ENCODE measurements at regions not wholly inside any gene's neighbourhood (a gene's known extent, or its start where the extent isn't known, plus 50 kb on each side); places are given as distances from the start of the nearest gene placed in this dataset.

DNA sequence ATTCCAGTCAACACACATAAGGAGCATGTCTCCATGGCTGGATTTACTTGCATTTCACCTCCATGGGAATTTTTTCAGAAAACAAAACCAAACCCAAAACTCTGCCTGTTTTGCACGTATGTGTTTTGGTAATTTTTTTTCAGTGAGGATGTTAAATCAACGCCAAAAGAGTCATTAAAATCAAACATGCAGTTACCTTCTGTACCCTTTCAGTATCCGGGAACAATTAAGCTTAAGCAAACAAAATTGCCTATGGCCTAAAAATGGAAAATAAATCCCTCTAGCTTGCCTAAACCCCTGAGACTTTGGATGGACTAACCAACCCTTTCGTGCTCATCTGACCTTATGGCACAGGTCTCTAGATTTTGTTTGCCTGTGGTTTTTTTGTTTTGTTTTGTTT lies 209.2 kb upstream of the KLF4 start:
- no peak overlapping the region for H3K4me3 ChIP-seq (ENCODE audit: low read depth, low read length)
- WGBS (ENCODE audit: insufficient coverage) = no CpG with 5 or more reads among the region's 4 CpGs

DNA sequence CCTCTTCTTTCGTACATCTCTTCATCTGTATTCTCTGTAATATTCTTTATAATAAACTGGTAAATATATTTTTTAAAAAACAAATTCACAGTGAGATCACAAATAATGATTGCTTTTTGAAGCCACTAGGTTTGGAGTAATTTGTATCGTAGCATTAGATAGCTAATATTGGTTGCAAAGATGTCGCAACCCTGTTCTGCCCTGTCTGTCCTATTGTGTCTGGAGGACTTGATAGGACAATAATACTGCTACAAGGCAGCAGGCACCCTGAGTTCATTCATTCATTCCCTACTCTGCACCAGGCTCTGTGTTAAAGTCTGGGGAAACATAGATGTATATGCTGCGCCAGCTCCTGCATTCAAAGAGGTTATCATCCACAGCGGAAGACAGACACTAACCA lies 206.7 kb upstream of the KLF4 start:
- no peaks in the 10 kb centered on the region for H3K27me3 ChIP-seq (ENCODE audit: control insufficient read depth, insufficient read depth, low read length)
- H3K27ac ChIP-seq (ENCODE audit: low read depth, low read length) = no peak overlapping the region
- H3K4me1 ChIP-seq (ENCODE audit: control insufficient read depth, insufficient read depth, low read length) = no peaks in the 10 kb centered on the region
- no peak overlapping the region for H3K4me3 ChIP-seq (ENCODE audit: low read depth, low read length)
- DNase-seq (ENCODE audit: low read depth in 4 of 6, low spot score in 6 of 6) = no peak
- H3K36me3 ChIP-seq (ENCODE audit: control insufficient read depth, insufficient read depth, low read length) = no peaks in the 10 kb centered on the region
- no peaks in the 10 kb centered on the region for H3K9me3 ChIP-seq (ENCODE audit: control insufficient read depth, insufficient read depth, low read length)
- WGBS (ENCODE audit: insufficient coverage) = 100% methylated on average over 1 of the region's 5 CpGs

More for the DNA sequence above, 209.2 kb upstream of the KLF4 start:
- peak in 1 of 6 donors; percentile 19 for DNase-seq (ENCODE audit: low read depth in 4 of 6, low spot score in 6 of 6)
- Histone ChIP-seq H3K27ac (ENCODE audit: low read depth, low read length) (no peak overlapping the region), H3K9me3 (ENCODE audit: control insufficient read depth, insufficient read depth, low read length) (no peaks in the 10 kb centered on the region), H3K36me3 (ENCODE audit: control insufficient read depth, insufficient read depth, low read length) (no peaks in the 10 kb centered on the region), H3K4me1 (ENCODE audit: control insufficient read depth, insufficient read depth, low read length) (no peaks in the 10 kb centered on the region), H3K27me3 (ENCODE audit: control insufficient read depth, insufficient read depth, low read length) (no peaks in the 10 kb centered on the region)

DNA sequence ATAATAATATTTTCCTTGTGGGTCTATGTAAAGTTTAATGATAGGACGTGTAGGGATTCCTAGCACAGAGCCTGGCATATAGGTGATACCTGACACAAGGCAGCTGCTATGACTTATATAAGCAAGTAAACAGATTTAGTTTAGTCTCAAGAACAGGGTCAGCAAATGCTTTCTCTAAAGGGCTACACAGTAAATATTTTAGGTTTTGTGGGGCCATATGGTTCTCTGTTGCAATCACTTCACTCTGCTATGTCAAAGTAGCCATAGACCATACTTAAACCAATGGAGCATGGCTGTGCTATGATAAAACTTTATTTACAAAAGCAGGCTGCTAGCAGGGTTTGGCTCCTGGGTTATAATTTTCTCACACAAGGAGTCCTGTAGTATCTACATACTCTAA lies 204.8 kb upstream of the KLF4 start:
- H3K9me3 ChIP-seq (ENCODE audit: control insufficient read depth, insufficient read depth, low read length) = no peaks in the 10 kb centered on the region
- 100% methylated on average over 1 of the region's 1 CpG for WGBS (ENCODE audit: insufficient coverage)
- H3K27me3 ChIP-seq (ENCODE audit: control insufficient read depth, insufficient read depth, low read length) = no peaks in the 10 kb centered on the region
- no peak overlapping the region for H3K4me3 ChIP-seq (ENCODE audit: low read depth, low read length)
- H3K36me3 ChIP-seq (ENCODE audit: control insufficient read depth, insufficient read depth, low read length) = no peaks in the 10 kb centered on the region
- H3K27ac ChIP-seq (ENCODE audit: low read depth, low read length) = no peak overlapping the region
- H3K4me1 ChIP-seq (ENCODE audit: control insufficient read depth, insufficient read depth, low read length) = no peaks in the 10 kb centered on the region
- DNase-seq (ENCODE audit: low read depth in 4 of 6, low spot score in 6 of 6) = no peak

DNA sequence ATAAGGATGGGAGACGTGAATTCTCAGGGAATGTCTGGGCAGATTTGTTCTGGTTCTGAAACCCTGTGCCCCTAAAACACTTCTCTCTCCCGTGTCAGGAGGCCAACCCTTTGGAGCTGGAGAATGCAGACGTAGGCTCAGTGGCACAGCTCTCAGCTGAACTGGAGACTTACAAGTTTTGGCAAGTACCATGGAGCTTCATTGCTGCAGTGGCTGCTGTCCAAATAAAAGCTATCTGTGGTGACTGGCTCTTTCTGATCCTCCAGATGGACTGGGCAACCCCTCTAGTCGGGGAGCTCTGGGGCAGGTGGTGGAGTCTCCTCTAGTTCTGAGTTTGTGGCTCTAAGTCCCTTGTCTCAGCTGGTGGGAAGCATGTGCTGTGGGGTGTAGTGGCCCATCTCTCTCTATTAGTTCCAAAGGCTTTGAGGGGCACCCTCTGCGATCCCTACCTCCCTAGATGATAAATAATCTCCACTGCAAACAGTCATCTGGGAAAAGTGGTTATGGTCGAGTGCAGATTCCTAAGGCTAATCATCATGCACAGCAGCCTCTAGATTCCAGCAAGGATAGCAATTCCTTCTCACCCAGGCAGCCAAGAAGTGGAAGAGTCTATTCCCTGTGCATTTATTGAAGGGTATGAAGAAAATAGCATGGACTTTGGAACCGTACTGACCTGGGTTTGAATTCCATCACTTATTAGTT lies 204.2 kb upstream of the KLF4 start:
- Histone ChIP-seq H3K27me3 (ENCODE audit: control insufficient read depth, insufficient read depth, low read length) (no peaks in the 10 kb centered on the region), H3K4me1 (ENCODE audit: control insufficient read depth, insufficient read depth, low read length) (no peaks in the 10 kb centered on the region), H3K4me3 (ENCODE audit: low read depth, low read length) (no peak overlapping the region), H3K27ac (ENCODE audit: low read depth, low read length) (no peak overlapping the region), H3K9me3 (ENCODE audit: control insufficient read depth, insufficient read depth, low read length) (no peaks in the 10 kb centered on the region), H3K36me3 (ENCODE audit: control insufficient read depth, insufficient read depth, low read length) (no peaks in the 10 kb centered on the region)
- 64% methylated on average over 4 of the region's 7 CpGs for WGBS (ENCODE audit: insufficient coverage)
- peak in 1 of 6 donors; percentile 35 for DNase-seq (ENCODE audit: low read depth in 4 of 6, low spot score in 6 of 6)

DNA sequence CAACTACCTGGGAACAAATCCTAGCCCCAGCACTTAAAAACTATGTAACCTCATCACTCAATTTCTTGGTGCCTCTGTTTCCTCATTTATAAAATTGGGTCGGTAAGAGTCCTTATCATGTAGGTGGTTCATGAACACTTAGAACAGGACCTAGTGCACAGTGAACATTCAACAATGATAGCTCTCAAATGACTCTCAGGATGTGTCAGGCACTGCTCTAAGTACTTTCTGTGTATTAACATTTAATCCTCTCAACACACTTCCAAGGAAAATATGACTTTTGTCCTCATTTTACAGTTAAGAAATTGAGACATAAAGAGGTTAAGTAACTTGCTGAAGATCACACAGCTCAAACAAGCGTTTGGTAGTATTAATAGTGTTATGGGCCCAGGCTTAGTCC lies 202.1 kb upstream of the KLF4 start:
- WGBS (ENCODE audit: insufficient coverage) = no CpG with 5 or more reads among the region's 2 CpGs
- H3K4me3 ChIP-seq (ENCODE audit: low read depth, low read length) = no peak overlapping the region
- no peaks in the 10 kb centered on the region for H3K4me1 ChIP-seq (ENCODE audit: control insufficient read depth, insufficient read depth, low read length)
- no peak for DNase-seq (ENCODE audit: low read depth in 4 of 6, low spot score in 6 of 6)
- no peaks in the 10 kb centered on the region for H3K9me3 ChIP-seq (ENCODE audit: control insufficient read depth, insufficient read depth, low read length)
- H3K36me3 ChIP-seq (ENCODE audit: control insufficient read depth, insufficient read depth, low read length) = no peaks in the 10 kb centered on the region
- H3K27me3 ChIP-seq (ENCODE audit: control insufficient read depth, insufficient read depth, low read length) = no peaks in the 10 kb centered on the region
- no peak overlapping the region for H3K27ac ChIP-seq (ENCODE audit: low read depth, low read length)

DNA sequence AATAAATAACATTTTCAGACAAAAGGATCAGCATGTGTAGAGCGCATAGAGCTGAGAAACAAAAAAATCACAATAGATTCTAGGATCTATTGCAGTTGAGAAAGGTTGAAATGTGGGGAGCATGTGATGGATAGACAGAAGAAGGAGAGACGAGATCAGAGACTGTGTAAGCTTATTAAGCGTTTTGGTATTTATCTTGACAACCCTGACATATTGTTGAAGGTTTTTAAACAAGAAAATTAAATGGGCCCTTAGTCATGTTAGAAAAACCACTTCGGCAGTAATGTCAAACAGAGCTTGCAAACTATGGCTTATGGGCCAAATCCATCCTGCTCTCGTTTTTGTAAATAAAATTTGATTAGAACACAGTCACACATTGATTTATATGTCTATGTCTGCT lies 200.5 kb upstream of the KLF4 start:
- Histone ChIP-seq H3K27ac (ENCODE audit: low read depth, low read length) (no peak overlapping the region), H3K36me3 (ENCODE audit: control insufficient read depth, insufficient read depth, low read length) (no peaks in the 10 kb centered on the region), H3K4me3 (ENCODE audit: low read depth, low read length) (no peak overlapping the region), H3K4me1 (ENCODE audit: control insufficient read depth, insufficient read depth, low read length) (no peaks in the 10 kb centered on the region), H3K27me3 (ENCODE audit: control insufficient read depth, insufficient read depth, low read length) (no peaks in the 10 kb centered on the region), H3K9me3 (ENCODE audit: control insufficient read depth, insufficient read depth, low read length) (no peaks in the 10 kb centered on the region)
- no peak for DNase-seq (ENCODE audit: low read depth in 4 of 6, low spot score in 6 of 6)
- 90% methylated on average over 2 of the region's 5 CpGs for WGBS (ENCODE audit: insufficient coverage)

DNA sequence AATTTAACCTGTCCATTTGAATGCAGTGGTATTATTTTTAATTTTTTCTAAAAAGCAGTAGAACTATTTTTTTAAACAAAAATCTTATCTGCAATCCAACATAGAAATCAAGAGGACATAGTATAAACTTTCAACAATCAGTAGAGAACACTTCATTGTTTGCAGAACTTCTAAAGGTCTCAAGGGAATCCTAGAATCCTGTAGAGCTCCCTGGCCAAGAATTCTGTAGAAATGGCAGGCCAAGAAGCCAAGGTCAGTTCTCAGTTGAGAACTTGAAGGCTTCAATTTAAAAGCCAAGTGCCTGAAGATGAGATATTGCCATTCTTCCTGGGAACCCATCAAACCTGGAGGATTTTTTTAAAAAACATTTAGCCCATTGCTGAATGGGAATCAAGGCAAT lies 199.2 kb upstream of the KLF4 start:
- Histone ChIP-seq H3K9me3 (ENCODE audit: control insufficient read depth, insufficient read depth, low read length) (no peaks in the 10 kb centered on the region), H3K4me1 (ENCODE audit: control insufficient read depth, insufficient read depth, low read length) (no peaks in the 10 kb centered on the region), H3K36me3 (ENCODE audit: control insufficient read depth, insufficient read depth, low read length) (no peaks in the 10 kb centered on the region), H3K4me3 (ENCODE audit: low read depth, low read length) (no peak overlapping the region), H3K27me3 (ENCODE audit: control insufficient read depth, insufficient read depth, low read length) (no peaks in the 10 kb centered on the region), H3K27ac (ENCODE audit: low read depth, low read length) (no peak overlapping the region)
- no peak for DNase-seq (ENCODE audit: low read depth in 4 of 6, low spot score in 6 of 6)

DNA sequence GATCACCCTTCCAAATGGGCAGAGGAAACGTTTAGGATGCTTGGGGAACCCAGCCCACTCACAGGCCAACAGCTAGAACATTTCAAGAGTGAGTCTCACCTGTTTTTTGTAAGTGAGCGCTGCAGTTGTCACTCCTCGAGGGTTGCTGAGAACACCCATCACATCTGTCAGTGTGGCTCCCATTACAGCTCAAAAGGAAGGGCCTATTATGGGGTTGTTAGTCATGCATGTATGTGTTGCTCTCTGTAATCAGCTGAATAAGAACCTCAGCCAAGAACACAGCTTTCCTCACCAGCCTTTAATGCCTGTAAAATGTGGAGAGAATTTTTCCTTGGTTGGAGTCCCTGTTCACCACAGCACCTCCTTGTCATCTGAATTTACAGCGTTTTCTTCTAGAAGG lies 196.3 kb upstream of the KLF4 start:
- Histone ChIP-seq H3K27me3 (ENCODE audit: control insufficient read depth, insufficient read depth, low read length) (no peaks in the 10 kb centered on the region), H3K4me1 (ENCODE audit: control insufficient read depth, insufficient read depth, low read length) (peaks cover 3% of the 10 kb centered on the region), H3K36me3 (ENCODE audit: control insufficient read depth, insufficient read depth, low read length) (no peaks in the 10 kb centered on the region), H3K4me3 (ENCODE audit: low read depth, low read length) (no peak overlapping the region), H3K27ac (ENCODE audit: low read depth, low read length) (no peak overlapping the region), H3K9me3 (ENCODE audit: control insufficient read depth, insufficient read depth, low read length) (no peaks in the 10 kb centered on the region)
- no peak for DNase-seq (ENCODE audit: low read depth in 4 of 6, low spot score in 6 of 6)
- WGBS (ENCODE audit: insufficient coverage) = 90% methylated on average over 2 of the region's 4 CpGs

DNA sequence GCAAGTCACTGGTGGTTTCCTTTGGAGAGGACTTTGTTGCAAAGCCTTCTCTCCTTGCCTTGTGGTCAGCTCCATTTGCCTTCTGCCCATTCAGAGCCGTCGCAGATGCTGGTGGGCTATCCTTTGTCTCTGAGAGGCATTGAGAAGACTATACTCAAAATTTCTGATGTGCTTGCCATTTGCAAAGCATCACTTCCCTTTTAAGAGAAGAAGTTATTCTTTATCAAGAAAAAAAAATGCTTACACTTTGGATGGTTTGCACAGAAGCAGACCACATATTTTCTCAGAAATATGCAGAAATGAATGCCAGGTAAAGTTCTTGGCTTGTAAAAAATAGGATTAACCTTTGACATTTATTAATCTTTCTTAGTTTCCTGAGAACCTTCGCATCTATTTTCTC lies 195.8 kb upstream of the KLF4 start:
- no peak overlapping the region for H3K27ac ChIP-seq (ENCODE audit: low read depth, low read length)
- no CpG with 5 or more reads among the region's 3 CpGs for WGBS (ENCODE audit: insufficient coverage)

DNA sequence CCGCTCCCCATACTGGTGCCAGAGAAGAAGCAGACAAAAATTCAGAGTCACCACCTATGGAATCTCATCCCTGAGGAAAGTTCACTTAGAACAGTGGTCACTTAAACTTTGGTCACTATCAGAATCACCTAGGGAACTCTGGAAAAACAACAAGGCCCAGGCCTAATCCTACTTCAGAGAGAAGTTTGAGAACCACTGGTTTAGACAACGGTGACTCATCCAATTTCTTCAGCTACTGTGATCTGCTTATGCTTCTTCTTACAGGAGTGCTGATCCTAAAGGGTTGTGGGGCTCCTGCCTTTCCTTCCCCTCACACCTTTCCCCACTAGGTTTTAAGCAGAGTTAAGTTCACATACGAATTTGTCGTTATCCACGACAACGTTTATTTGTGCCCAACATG lies 194.7 kb upstream of the KLF4 start:
- no peaks in the 10 kb centered on the region for H3K9me3 ChIP-seq (ENCODE audit: control insufficient read depth, insufficient read depth, low read length)
- H3K4me3 ChIP-seq (ENCODE audit: low read depth, low read length) = no peak overlapping the region
- no peaks in the 10 kb centered on the region for H3K36me3 ChIP-seq (ENCODE audit: control insufficient read depth, insufficient read depth, low read length)
- no peak overlapping the region for H3K27ac ChIP-seq (ENCODE audit: low read depth, low read length)
- no peaks in the 10 kb centered on the region for H3K27me3 ChIP-seq (ENCODE audit: control insufficient read depth, insufficient read depth, low read length)
- no peak for DNase-seq (ENCODE audit: low read depth in 4 of 6, low spot score in 6 of 6)
- WGBS (ENCODE audit: insufficient coverage) = 95% methylated on average over 2 of the region's 6 CpGs
- H3K4me1 ChIP-seq (ENCODE audit: control insufficient read depth, insufficient read depth, low read length) = peaks cover 3% of the 10 kb centered on the region

More for the DNA sequence above, 195.8 kb upstream of the KLF4 start:
- Histone ChIP-seq H3K27me3 (ENCODE audit: control insufficient read depth, insufficient read depth, low read length) (no peaks in the 10 kb centered on the region), H3K4me3 (ENCODE audit: low read depth, low read length) (no peak overlapping the region), H3K36me3 (ENCODE audit: control insufficient read depth, insufficient read depth, low read length) (no peaks in the 10 kb centered on the region), H3K9me3 (ENCODE audit: control insufficient read depth, insufficient read depth, low read length) (no peaks in the 10 kb centered on the region), H3K4me1 (ENCODE audit: control insufficient read depth, insufficient read depth, low read length) (peaks cover 3% of the 10 kb centered on the region)
- no peak for DNase-seq (ENCODE audit: low read depth in 4 of 6, low spot score in 6 of 6)
